OCI-LY3 (cell line): ENCODE measurements at regions not wholly inside any gene's neighbourhood (a gene's known extent, or its start where the extent isn't known, plus 50 kb on each side); places are given as distances from the start of the nearest gene placed in this dataset.

ENCODE experiments used
- EZH2phosphoT487 ChIP-seq: fragments of 200-600 bp; shearing (Covaris generic); IDR thresholded peaks from 2 replicates; pipeline ENCODE4 v1.6.1; 2018; ENCODE audit warnings: antibody characterized with exemption, mixed run types, low read depth
- TF ChIP-seq, protein P1 (sequence below): fragments of 200-600, 300-600 bp; sonication (generic); IDR thresholded peaks from 2 replicates; pipeline ENCODE4 v1.5.1; 2014; ENCODE audit warnings: antibody characterized with exemption, low read length, low read depth

- TF ChIP-seq, protein P1, sequence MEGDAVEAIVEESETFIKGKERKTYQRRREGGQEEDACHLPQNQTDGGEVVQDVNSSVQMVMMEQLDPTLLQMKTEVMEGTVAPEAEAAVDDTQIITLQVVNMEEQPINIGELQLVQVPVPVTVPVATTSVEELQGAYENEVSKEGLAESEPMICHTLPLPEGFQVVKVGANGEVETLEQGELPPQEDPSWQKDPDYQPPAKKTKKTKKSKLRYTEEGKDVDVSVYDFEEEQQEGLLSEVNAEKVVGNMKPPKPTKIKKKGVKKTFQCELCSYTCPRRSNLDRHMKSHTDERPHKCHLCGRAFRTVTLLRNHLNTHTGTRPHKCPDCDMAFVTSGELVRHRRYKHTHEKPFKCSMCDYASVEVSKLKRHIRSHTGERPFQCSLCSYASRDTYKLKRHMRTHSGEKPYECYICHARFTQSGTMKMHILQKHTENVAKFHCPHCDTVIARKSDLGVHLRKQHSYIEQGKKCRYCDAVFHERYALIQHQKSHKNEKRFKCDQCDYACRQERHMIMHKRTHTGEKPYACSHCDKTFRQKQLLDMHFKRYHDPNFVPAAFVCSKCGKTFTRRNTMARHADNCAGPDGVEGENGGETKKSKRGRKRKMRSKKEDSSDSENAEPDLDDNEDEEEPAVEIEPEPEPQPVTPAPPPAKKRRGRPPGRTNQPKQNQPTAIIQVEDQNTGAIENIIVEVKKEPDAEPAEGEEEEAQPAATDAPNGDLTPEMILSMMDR = no peak
- no peak for TF ChIP-seq EZH2phosphoT487
Measured at GRCh38 chr2:118737684-118738083, 109.8 kb downstream of the EN1 start.
